ENCODE measurements at regions not wholly inside any gene's neighbourhood (a gene's known extent, or its start where the extent isn't known, plus 50 kb on each side); places are given as distances from the start of the nearest gene placed in this dataset.
"Not testable (repeated sequence)": the region's sequence is repeated elsewhere in the genome, so short reads cannot be mapped to it uniquely, and the experiment has no call there.

DNA sequence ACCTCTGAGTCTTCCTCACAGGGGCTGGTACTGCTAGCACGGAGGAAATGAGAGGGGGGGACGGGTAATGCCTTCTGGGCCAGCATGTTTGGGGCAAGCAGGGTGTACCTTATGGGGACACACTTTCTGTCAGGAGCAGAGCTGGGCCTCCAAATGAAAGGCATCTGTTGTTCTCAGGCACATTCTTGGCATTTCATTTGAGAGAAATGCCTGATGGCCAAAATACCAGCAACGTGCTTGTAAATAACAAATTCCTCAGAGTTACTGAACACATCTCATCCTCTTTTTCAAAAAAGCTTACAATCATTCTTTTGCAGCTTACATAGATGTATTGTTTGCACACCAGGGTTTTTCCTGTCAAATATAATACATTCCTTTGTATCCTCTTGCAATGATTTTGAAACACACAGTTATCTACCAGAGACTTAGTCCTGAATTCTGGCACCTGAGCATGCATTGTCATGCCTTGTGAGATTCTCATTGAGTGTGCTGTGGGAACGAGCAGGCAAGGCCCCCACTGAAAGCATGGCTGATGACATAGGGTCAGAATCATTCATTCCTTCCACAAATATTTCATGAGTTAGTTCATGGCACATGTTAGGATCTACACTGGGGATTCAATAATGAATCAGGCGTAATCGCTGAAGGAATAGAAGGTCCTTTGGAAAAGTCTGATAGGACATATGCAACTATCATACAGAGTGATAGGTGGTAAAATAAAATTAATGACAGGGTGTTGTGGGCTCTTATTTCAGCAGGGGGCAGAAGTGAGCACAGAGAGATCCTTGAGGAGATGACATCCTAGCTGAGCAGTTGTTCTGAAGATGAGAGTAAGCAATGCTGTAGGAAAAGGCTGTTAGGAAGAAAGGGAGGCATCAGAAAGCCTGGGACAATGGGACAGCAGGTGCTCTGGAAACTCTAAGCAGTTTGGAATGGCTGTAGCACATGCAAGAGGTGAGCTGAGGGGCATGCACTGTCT lies 260.9 kb upstream of the TUT7 start:
- DNase-seq (ENCODE audit: low read depth) = peak; percentile 72

DNA sequence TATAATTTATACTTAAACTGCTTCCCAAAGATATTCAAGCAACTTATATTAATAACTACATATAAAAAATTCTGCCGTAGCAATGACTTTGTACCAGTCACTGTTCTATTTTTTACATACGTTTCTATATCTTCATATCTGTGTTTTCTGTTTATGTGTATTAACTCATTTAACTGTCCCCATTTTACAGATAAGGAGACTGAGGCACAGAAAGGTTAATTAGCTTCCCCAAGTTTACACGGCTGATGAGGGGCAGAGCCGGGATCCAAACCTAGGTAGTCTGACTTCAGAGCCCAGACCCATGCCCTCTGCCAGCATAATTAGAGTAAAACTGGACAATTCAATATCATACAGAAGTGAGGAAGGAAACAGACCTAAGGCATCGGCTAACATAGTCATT lies 259.7 kb upstream of the TUT7 start:
- DNase-seq (ENCODE audit: low read depth) = no peak

DNA sequence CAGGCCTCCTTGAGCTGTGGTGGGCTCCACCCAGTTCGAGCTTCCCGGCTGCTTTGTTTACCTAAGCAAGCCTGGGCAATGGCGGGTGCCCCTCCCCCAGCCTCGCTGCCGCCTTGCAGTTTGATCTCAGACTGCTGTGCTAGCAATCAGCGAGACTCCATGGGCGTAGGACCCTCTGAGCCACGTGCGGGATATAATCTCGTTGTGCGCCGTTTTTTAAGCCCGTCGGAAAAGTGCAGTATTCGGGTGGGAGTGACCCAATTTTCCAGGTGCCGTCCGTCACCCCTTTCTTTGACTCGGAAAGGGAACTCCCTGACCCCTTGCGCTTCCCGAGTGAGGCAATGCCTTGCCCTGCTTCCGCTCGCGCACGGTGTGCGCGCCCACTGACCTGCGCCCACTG lies 257.3 kb upstream of the TUT7 start:
- DNase-seq (ENCODE audit: low read depth) = not testable (repeated sequence)

DNA sequence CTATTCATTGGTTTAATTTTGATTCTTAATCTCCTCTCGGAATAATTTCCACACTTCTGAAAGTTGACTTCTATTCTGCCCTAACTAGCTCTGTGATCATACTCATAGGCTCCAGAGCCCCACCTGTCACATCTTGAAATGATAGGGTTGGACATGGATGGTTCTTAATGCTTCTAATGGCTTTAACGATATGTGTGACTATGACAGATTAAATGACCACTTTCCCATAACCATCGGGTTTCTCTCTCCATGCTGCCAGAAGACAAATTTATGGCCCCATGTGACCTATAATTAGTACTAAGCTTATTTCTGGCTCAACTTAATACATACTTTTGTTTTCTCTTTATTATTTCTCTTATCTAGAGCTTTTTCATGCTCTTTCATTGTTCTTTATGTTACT lies 251.1 kb upstream of the TUT7 start:
- no peak for DNase-seq (ENCODE audit: low read depth)

DNA sequence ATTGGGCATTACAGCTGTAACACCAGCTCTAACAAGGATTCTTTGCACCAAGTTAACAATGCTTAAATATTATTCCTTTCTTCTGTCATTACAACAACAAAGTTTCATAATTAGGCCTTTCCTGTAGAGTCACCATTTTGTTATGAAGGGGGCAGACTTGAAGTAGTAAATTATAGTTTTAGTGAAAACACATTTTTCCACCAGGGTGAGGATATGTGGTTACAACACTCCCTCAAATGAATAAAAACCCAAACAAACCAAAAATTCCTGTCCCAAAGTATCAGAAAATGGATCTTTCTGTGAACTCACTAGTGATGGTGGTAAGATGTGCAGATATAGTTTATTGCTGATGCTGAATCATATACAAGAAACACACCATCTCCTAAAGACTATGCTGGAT lies 250.5 kb upstream of the TUT7 start:
- peak; percentile 25 for DNase-seq (ENCODE audit: low read depth)

DNA sequence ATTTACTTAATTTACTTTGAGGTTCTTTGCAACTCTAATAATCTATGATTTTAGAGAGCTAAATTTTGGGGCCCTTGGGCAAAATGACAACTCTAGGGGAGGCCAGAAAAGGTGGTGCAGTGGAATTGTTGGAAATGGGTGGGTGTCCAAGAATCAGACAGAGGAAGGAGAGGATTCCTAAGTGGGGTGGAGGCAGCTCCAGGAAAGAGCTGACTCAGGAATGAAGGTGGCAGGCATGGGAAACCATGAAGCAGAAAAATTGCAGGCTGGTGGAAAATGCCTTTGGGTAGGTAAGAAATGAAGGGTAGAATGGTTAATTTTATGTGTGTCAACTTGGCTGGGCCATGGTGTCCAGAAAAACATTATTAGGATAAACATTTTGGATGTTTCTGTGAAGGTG lies 248.5 kb upstream of the TUT7 start:
- no peak for DNase-seq (ENCODE audit: low read depth)

DNA sequence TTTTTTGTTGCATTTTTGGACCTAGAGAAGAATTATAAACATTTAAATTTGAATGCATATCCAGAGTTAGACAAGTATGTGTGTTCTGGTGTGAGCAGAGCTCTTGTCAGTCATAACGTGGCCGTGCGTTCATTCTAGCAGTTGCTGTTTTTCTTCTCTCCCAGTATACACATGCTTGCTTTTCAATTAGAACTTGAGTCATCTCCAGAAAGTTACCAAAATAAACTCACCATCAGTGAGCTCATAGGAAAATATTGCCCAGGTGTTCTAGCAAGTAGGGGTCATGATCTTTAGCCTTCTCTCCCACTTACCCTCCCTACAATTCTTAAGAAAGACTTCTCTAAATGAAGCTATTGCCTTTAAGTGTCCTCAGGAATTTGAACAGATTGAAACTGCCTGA lies 247.5 kb upstream of the TUT7 start:
- no peak for DNase-seq (ENCODE audit: low read depth)

DNA sequence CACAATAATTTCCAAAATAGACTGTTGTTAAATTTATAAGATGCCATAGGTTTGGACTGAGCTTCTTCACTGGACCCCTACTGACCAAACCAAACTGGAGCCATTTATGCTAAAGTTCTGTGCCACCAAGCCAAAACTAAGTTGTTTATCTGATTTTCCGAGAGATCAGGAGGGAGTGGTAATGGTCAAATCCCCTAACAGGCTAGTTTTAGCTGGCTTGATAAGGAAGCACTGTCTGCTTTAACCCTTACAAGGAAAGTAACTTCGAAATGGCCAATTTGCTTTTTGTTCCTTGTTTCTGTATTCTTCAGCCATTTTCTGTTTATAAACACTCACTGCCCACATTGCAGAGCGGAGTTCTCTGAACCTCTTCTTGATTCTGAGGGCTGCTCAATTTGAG lies 246.8 kb upstream of the TUT7 start:
- DNase-seq (ENCODE audit: low read depth) = no peak

DNA sequence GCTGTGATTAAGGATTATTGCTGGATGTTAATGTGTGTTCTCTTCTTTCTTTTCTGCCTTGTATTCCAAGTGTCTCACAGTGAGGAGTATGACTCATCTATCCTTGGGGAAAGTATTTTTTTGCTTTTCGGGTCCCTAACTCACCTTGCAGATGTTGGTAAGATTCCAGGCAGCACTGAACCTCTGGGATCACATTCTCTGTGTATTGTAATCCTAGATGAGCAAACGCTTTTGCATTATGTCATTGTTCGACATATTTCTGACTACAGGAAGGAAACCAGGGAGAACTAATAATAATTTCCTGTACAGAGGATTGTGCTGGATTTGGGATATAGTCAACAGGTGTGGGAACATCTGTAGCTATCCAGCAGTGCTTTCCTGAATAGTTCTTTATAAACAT lies 246.1 kb upstream of the TUT7 start:
- DNase-seq (ENCODE audit: low read depth) = no peak

DNA sequence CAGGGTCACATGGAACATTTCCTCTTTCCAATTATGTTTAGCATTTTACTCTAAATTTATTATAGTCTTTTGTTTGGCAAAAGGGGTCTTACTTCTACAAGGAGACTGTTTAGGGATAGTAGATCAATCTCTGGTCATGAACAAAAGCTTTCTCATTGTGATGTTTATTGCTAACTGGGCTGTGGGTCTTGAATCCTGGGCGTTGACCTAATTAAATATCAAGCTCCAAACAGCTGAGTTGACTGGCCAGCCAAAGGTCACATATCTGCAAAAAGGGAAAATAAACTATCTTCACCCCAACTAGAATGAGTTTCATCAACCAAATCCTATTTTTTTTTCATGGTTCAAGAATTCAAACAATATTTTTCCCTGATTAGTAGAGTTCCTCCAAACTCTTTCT lies 245.4 kb upstream of the TUT7 start:
- DNase-seq (ENCODE audit: low read depth) = no peak

DNA sequence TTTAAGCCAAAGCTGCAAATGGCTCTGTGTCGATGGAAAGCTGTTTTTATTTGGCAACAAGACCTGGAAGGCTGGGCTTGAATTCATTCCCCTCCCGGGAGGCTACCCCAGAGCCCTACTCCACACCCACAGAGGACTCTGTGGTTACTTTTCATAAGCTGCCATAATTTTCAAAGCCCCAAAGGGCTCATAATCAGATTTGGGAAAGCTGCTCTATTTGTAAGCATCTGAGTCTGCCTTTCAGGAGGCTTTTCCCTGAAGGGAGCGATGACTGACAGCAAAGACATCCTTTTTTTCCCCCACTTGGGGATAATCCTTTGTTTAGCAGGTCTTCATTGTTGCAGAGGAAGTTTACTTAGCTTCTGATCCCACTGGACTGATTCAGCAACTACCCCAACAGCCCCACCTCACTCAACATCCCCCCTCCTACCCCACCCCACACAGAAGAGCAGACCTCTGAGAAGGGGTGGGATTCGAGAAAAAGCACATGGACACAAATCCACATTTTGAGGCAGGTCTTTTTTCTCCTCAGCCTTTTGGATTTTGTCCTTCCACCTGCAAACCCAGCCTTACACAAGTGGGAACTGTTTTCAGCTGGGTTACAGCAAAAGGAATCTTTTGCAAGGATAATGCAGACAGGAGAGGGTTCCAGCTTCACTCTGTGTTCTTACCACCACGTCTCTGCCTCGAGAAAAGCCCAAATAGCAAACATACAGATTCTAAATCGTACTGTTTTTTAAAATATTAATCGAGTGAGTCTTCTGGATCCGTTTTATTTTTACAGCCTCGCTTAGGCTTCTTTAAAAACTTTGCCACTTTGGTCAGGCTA lies 244.4 kb upstream of the TUT7 start:
- DNase-seq (ENCODE audit: low read depth) = no peak

DNA sequence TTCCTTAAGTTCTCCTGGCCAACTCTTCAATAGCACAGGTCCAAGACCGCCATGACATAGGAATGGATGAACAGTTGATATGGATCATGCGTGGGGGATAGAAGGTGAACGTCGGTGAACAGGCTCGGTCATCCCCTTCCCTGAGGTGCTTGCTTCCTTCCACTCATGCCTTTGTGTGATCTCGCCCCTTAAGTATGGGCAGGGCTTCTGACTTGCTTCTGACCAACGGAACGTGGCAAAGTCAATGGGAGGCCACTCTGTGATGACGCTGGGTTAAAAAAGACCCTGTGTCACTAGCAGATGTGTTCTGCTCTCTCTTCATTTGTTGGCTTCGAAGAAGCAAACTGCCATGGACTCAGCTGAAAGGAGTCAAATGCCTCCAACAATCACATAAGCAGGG lies 240.5 kb upstream of the TUT7 start:
- no peak for DNase-seq (ENCODE audit: low read depth)

DNA sequence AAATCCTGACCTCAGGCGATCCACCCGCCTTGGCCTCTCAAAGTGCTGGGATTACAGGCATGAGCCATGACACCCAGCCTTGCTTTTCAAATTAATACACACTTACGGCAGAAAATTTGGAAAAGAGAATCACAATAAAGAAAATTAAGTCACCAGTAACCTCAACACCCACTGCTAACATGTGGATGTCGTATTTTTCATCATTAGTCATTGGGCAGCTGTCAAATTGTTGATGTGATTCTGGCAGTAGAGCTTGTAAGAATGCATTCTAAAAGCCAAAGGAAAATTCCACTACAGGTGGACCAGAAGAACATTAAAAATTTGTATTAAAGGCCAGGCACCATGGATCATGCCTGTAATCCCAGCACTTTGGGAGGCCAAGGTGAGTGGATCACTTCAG lies 237.3 kb upstream of the TUT7 start:
- DNase-seq (ENCODE audit: low read depth) = no peak

DNA sequence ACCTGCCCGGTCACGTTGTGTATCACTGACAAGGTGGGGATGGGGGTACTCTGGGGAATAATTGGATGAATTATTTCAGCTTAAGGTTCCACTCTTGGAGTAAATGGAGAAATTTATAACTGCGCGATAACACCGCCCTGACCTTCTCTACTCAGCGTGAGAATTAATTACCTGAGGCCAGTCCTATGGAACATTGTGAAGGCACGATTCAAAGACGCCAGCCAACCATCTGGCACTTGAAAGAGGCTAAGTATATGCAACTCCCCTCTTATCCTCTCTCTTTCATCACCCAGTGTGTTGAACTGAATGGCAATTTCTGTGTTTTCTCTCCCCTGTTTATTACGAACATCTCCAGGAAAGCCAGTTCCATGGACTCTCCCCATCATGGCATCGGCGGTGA lies 235.5 kb upstream of the TUT7 start:
- DNase-seq (ENCODE audit: low read depth) = no peak

DNA sequence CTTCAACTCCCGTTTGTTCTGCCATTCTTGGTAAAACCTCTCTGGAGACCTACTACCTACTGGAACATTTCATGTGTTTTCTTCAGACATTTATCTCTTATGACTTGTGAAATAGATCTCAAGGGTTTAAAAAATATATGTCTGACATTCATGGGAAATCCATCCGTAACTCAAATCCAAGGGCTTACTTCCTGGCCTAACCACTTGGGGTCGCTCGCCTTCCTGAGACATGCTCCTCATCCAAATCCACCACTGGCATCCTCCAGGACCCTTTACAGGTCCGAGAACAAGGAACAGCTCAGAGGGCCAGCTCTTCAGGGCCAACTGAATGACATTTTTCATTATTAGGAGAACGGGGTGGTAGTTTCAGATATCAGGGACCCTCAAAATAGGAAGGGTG lies 235.1 kb upstream of the TUT7 start:
- peak; percentile 14 for DNase-seq (ENCODE audit: low read depth)

DNA sequence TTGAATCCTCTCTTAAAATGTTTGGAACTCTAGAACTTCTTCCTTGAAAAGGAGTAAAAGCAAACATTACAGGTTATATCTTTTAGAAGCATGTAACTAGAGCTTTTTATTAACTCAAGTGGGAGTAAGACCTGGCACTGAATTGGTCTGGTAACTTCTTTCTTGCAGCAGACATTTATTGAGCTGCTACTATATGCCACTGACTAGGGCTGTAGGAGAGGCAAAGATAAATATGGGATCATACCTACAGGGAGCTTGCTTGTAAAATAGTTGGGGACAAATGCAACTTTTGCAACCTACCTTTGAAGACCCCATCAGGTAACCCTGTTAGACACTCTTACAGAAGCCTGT lies 231.9 kb upstream of the TUT7 start:
- no peak for DNase-seq (ENCODE audit: low read depth)

DNA sequence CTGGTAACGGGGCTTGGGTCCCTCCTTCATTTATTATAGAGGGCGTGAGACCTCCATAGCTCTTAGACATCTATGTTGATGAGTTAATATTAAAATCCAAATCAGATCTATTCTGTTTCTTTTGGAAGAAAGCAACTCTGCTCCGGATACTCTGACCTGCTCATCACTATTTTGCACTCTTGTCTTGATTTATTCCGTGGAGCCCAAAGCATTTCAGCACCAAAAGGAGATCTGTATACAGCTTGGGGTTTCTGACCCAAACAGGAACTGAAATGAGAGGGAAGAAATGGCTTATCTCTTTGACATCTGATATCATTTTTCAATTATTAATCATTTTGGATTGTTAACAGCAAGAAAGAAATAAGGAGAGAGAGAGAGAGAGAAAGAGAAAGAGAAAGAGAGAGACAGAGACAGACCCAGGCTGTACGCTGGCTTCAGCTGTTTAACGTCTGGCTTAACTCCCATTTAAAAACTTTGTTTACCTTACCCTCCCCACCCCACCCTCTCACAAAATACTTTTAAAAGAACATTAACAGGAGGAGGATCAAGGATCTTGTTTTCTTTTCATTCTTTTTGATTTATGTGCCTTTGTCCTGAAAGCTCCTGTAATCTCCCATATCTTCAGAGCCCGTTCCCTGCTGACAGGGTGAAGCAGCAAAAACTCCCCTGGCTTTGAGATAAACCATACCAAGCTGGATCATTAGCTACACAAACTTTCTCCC lies 231.4 kb upstream of the TUT7 start:
- peak; percentile 86 for DNase-seq (ENCODE audit: low read depth)

DNA sequence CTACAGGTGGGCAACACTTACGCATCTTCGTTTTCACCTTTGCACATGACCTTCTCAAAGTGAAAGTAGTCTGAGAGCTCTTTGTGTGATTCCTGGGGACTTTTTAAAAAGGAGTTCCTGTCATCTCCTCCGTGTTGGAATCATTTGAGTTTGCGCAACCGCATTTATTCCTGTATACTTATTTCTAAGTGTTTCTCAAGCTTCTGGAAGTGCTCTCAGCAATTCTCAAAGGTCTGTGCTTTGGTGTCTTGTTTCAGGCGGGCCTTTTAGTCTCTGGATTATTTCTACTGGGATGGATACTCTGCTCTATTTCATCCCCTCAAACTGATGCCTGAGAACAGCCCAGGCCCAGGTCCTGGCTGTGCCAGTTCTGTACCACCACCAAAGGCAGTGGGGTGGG lies 226.5 kb upstream of the TUT7 start:
- peak; percentile 49 for DNase-seq (ENCODE audit: low read depth)

DNA sequence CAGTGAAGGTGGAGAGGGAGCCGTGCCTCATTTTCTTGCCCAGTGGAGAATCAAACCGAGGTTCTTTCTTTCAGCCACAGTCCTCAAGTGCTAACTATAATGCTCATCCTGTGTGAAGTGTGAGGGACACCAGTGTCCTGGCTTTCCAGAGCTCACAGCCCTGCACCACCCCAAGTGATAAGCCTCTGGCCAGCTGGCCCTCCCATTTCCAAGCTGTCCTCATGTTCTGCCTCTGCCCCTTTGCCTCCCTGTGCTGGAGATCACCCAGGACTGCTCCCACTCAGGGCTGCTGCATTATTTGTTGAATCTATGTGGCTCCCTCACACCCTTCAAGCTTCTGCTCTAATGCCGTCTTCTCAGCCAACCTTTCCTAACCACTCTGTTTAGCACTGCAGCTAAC lies 224.5 kb upstream of the TUT7 start:
- DNase-seq (ENCODE audit: low read depth) = no peak

DNA sequence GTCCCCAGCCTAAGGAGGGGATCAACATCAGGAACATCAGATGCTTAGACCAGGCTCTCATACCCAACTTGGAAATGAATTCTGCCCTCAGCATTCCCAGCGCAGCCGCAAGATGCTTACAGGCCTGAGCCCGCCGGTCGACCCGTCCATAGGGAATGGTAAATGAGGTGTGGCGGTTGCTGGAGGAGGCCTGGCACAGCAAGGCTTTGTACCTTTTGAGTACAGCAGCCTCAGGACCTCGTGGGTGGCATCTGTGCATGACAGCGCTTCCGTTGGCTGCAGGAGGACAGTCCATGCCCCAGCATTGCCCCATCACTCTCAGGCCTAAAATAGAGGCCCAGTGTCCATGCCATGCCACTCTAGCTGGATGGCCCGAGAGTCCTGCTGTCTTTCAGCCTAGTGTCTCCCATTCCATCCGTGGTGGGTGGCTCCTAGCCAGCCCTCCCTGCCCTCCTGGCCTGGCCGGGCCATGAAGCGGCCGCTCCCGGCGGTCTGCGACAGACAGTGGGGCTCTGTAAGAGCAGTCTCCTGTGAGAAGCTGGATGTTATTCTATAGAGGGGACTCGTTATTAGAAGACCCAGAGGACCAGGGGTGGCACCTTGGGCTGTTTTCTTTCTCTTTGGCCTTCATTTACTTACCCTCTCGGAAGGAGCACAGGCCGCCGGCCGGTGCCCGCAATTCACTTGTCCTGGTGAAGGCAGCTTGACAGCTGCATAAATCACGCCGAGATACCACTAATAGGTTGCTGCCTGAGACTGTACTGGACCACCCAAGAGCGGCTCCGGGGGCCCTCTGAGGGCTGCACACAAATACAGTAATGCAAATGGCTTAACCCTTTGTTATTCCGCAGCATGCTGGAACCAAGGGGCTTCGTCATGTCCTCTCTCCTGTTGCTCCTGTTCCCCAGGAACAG lies 223.5 kb upstream of the TUT7 start:
- DNase-seq (ENCODE audit: low read depth) = no peak

DNA sequence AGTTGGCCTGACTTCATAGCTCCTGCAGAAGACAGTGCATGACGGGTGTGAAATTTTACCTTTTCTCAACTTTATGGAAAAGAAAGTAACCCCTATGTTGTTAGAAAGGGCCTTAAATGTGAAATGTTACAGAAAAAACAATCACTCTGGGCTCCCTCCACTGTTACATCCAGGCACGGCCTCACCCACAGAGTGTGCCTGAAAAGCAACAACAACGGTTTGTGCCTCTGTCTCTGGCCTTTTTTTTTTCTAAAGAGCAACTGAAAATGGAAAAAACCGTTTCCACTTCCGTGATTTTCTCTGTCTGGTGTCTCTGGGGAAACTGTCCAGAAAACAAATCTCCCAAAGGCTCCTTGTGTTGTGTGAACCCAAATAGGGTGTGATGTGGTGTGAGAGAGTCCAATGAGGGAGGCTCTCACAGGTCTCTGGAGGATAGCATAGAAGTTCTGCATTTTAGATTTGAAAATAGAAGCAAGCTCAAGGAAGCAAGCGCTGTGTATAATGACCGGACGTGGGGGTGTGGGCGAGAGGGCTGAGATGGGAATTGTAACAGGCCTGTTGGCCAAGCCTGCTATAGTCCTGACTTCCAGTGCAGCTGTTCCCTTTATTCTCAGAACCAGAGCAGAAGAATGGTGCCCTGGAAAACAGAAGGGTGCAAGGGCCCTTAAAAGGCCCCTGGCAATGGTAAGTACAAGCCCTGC lies 221.8 kb upstream of the TUT7 start:
- no peak for DNase-seq (ENCODE audit: low read depth)

Measured in amniotic epithelial cell (primary cell).